Keratinocyte (primary cell): ENCODE measurements at regions not wholly inside any gene's neighbourhood (a gene's known extent, or its start where the extent isn't known, plus 50 kb on each side); places are given as distances from the start of the nearest gene placed in this dataset.

ENCODE experiments used
- DNase-seq: peaks from one replicate; pipeline ENCODE4 v3.0.0-alpha.2; 2011; ENCODE audit warnings: low read depth, missing footprints, low spot score
- FAIRE-seq: peaks from 2 replicates; lab custom pipeline; 2011; peaks lifted over from hg19 to GRCh38; lab: Jason Lieb, UNC
- H2AFZ ChIP-seq: 2 replicates; pipeline ENCODE4 v1.6.0; 2012; ENCODE audit warnings: low read length, control low read depth, inconsistent platforms; ENCODE audit not compliant: control insufficient read depth
- H3K27ac ChIP-seq: 2 replicates; pipeline ENCODE4 v1.5.1; 2011; ENCODE audit warnings: low read length; ENCODE audit not compliant: control insufficient read depth, insufficient read depth
- H3K27me3 ChIP-seq: 3 replicates; pipeline ENCODE4 v1.6.0; 2011; ENCODE audit warnings: low read length; ENCODE audit not compliant: control insufficient read depth, insufficient read depth; ENCODE audit errors: extremely low read depth
- H3K36me3 ChIP-seq, 2 experiments: 2 replicates in 1 of 2; 3 replicates in 1 of 2; pipeline ENCODE4 v1.5.1; 2011; ENCODE audit warnings: low read length in 2 of 2, mild to moderate bottlenecking in 1 of 2; ENCODE audit not compliant: control insufficient read depth in 2 of 2, insufficient read depth in 2 of 2; ENCODE audit errors: extremely low read depth in 1 of 2
- H3K4me1 ChIP-seq: 3 replicates; pipeline ENCODE4 v1.5.1; 2011; ENCODE audit warnings: low read length; ENCODE audit not compliant: control insufficient read depth, insufficient read depth; ENCODE audit errors: extremely low read depth
- H3K4me2 ChIP-seq: 3 replicates; pipeline ENCODE4 v1.6.0; 2011; ENCODE audit warnings: low read depth, low read length; ENCODE audit not compliant: control insufficient read depth, insufficient read depth; ENCODE audit errors: extremely low read depth
- H3K4me3 ChIP-seq, 3 experiments: fragments of 200-600 bp in 1 of 3; sonication (generic) in 1 of 3; 2 replicates in 2 of 3; 3 replicates in 1 of 3; pipeline ENCODE4 v1.5.1; 2011 to 2016; ENCODE audit warnings: low read length in 3 of 3, mild to moderate bottlenecking in 3 of 3, control low read depth in 2 of 3, inconsistent platforms in 1 of 3, low read depth in 1 of 3, mixed read lengths in 1 of 3, mixed run types in 1 of 3, moderate library complexity in 1 of 3; ENCODE audit not compliant: control insufficient read depth in 2 of 3, insufficient read depth in 2 of 3; ENCODE audit errors: extremely low read depth in 1 of 3
- H3K79me2 ChIP-seq: 2 replicates; pipeline ENCODE4 v1.6.0; 2012; ENCODE audit warnings: low read length; ENCODE audit not compliant: control insufficient read depth, insufficient read depth
- H3K9ac ChIP-seq: 3 replicates; pipeline ENCODE4 v1.6.0; 2011; ENCODE audit warnings: low read length; ENCODE audit not compliant: control insufficient read depth, insufficient read depth; ENCODE audit errors: extremely low read depth
- H3K9me1 ChIP-seq: 3 replicates; pipeline ENCODE4 v1.6.0; 2011; ENCODE audit warnings: low read length; ENCODE audit not compliant: control insufficient read depth, insufficient read depth; ENCODE audit errors: extremely low read depth
- H3K9me3 ChIP-seq: 2 replicates; pipeline ENCODE4 v1.5.1; 2012; ENCODE audit warnings: low read depth, low read length; ENCODE audit not compliant: control insufficient read depth
- H4K20me1 ChIP-seq: 3 replicates; pipeline ENCODE4 v1.6.0; 2011; ENCODE audit warnings: low read length; ENCODE audit not compliant: control insufficient read depth, insufficient read depth; ENCODE audit errors: extremely low read depth
- CTCF ChIP-seq, 3 experiments: IDR thresholded peaks in 1 of 3; conservative IDR thresholded peaks in 1 of 3; optimal IDR thresholded peaks in 1 of 3; 2 replicates in 2 of 3; 3 replicates in 1 of 3; pipeline versions ENCODE3 to v1.5.1; 2011; ENCODE audit warnings: low read length in 3 of 3, mild to moderate bottlenecking in 3 of 3, moderate library complexity in 2 of 3, control low read depth in 1 of 3, inconsistent platforms in 1 of 3; ENCODE audit not compliant: insufficient read depth in 2 of 3; ENCODE audit errors: extremely low read depth in 1 of 3
- EZH2 ChIP-seq: IDR thresholded peaks from one replicate; pipeline ENCODE4 v1.6.1; 2012; ENCODE audit warnings: inconsistent platforms, mild to moderate bottlenecking, low read length, moderate library complexity
- dilution Hi-C: fragments of 300-500 bp; cut with MboI; formaldehyde crosslinking; loops from one replicate; pipeline ENCODE4 v1.7.0; 2020; ENCODE audit warnings: low sequenced_read_pairs; ENCODE audit not compliant: extremely low pct_ligation_motif_present

- H4K20me1 ChIP-seq: no peaks in the 10 kb centered on the region
- H3K4me2 ChIP-seq: no peak overlapping the region
- no peak overlapping the region for H3K27ac ChIP-seq
- H3K4me1 ChIP-seq: no peaks in the 10 kb centered on the region
- no peak overlapping the region for H2AFZ ChIP-seq
- H3K4me3 ChIP-seq: no peak overlapping the region
- no peak for FAIRE-seq
- H3K27me3 ChIP-seq: no peaks in the 10 kb centered on the region
- no peaks in the 10 kb centered on the region for H3K9me3 ChIP-seq
- no peaks in the 10 kb centered on the region for H3K36me3 ChIP-seq
- no peak for DNase-seq
- TF ChIP-seq CTCF (optimal IDR thresholded peaks at IDR 0.05 in 1 of 3, IDR thresholded peaks at IDR 0.05 in 1 of 3, conservative IDR thresholded peaks at IDR 0.05 in 1 of 3; ENCODE audit: extremely low read depth in 1 of 3, insufficient read depth in 2 of 3, low read length in 3 of 3): no peak
- no peak for TF ChIP-seq EZH2
- no peaks in the 10 kb centered on the region for H3K9me1 ChIP-seq
- dilution Hi-C loops: no loop called here
- no peak overlapping the region for H3K9ac ChIP-seq
- no peaks in the 10 kb centered on the region for H3K79me2 ChIP-seq
Measured at GRCh38 chr2:121918231-121918630, 162.8 kb downstream of the TSN start.

GRCh38 chr2:121919803-121920202 is 164.4 kb downstream of the TSN start:
- no peaks in the 10 kb centered on the region for H3K27me3 ChIP-seq
- FAIRE-seq (no peak), DNase-seq (no peak)
- H2AFZ ChIP-seq: no peak overlapping the region
- no peaks in the 10 kb centered on the region for H3K9me1 ChIP-seq
- no peak overlapping the region for H3K4me2 ChIP-seq
- no peak overlapping the region for H3K27ac ChIP-seq
- H3K4me1 ChIP-seq: no peaks in the 10 kb centered on the region
- dilution Hi-C loops: no loop called here
- H4K20me1 ChIP-seq: no peaks in the 10 kb centered on the region
- TF ChIP-seq EZH2 (no peak), CTCF (optimal IDR thresholded peaks at IDR 0.05 in 1 of 3, IDR thresholded peaks at IDR 0.05 in 1 of 3, conservative IDR thresholded peaks at IDR 0.05 in 1 of 3; ENCODE audit: extremely low read depth in 1 of 3, insufficient read depth in 2 of 3, low read length in 3 of 3) (no peak)
- H3K4me3 ChIP-seq: no peak overlapping the region
- no peaks in the 10 kb centered on the region for H3K79me2 ChIP-seq
- H3K36me3 ChIP-seq: no peaks in the 10 kb centered on the region
- no peak overlapping the region for H3K9ac ChIP-seq
- H3K9me3 ChIP-seq: no peaks in the 10 kb centered on the region
